Activated T-helper 1 cell treated with Interleukin-2 at 50 U/mL for 16 hours (primary cell): ENCODE measurements at regions not wholly inside any gene's neighbourhood (a gene's known extent, or its start where the extent isn't known, plus 50 kb on each side); places are given as distances from the start of the nearest gene placed in this dataset.
"Not testable (repeated sequence)": the region's sequence is repeated elsewhere in the genome, so short reads cannot be mapped to it uniquely, and the experiment has no call there.

ENCODE experiments used
- DNase-seq: peaks from one replicate; pipeline ENCODE4 v3.0.0-alpha.2; 2020; ENCODE audit warnings: low read depth

DNA sequence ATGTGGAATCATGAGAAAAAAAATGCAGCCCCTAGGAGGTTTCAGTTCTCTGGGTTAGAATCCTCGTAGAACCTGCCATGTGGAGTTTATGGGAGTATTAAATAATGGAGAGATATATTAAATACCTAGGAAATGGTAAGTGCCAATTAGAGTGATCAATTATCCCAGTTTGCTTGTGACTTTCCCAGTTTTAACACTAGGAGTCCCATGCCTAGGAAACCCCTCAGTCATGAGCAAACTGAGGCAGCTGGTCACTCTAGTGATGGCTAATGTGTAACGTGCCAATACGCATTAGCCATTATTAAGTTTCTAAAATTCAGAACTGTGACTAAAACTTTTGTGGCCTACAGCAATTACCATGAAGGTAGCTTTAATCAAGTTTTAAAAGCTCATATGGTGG is 720.6 kb downstream of the TAF11L14 start:
- no peak for DNase-seq

- DNase-seq, result no peak
Measured at GRCh38 chr5:18357486-18357885, 723.2 kb downstream of the TAF11L14 start.

- DNase-seq, result no peak
Measured at GRCh38 chr5:18366234-18366633, 732.0 kb downstream of the TAF11L14 start.

DNA sequence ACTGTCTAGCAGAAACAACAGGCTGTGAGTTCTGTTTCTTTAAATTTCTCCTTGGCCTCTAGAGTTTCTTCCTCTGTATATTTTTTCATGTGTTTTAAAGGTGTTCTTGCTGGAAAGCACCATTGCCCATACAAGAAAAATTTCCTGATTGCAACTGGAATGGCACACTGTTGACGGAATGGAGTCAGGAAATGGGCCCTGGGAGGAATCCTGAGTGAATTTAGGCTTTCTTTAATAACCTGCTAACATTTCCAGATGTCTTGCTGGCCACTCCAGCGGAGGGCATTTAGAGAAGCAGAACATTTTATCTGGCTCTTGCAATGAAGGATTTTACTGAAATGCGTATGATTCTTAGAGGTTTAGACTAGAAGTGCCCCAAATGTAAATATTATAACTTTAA is 736.3 kb downstream of the TAF11L14 start:
- no peak for DNase-seq

GRCh38 chr5:18375641-18376040 is 741.4 kb downstream of the TAF11L14 start:
- no peak for DNase-seq

DNA sequence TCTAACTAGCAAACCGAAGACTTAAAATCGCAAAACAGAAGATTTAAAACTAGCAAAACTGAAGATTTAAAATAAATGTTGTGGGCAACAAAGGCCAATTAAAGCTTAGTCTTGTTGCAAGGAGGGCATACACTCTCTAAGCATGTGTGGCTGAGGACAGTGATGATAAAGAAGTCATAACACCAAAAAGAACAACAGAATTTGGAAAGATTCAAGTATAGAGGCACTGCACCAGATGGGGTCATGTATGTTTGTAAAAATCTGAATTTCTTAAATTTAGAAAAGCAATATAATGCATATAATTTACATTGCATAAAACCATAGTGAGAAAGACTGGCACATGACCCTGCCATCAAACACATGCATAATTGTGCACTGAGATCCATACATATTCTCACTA is 743.8 kb downstream of the TAF11L14 start:
- DNase-seq, result no peak

GRCh38 chr5:18379189-18379588 is 744.9 kb downstream of the TAF11L14 start:
- no peak for DNase-seq

- no peak for DNase-seq
Measured at GRCh38 chr5:18380729-18381362, 746.6 kb downstream of the TAF11L14 start.

GRCh38 chr5:18393565-18394442 is 759.5 kb downstream of the TAF11L14 start:
- DNase-seq, result no peak

DNA sequence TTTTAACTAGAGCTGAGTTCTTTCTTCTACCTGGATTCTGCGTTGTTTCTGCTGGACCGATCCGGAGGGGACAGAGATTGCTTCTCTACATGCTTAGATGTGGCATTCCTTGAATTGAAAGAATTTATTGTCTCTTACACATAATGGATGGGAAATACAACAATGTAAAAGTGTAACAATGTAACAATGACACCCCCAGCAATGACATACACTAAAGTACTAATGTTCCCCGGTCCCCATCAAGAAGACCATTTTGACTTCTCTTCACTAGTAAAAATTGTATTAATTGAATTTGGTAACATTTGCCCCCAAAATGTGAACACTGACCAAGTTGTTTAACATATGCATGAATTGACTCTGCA is 760.2 kb downstream of the TAF11L14 start:
- DNase-seq, result no peak

- no peak for DNase-seq
Measured at GRCh38 chr5:18395126-18396110, 761.2 kb downstream of the TAF11L14 start.

DNA sequence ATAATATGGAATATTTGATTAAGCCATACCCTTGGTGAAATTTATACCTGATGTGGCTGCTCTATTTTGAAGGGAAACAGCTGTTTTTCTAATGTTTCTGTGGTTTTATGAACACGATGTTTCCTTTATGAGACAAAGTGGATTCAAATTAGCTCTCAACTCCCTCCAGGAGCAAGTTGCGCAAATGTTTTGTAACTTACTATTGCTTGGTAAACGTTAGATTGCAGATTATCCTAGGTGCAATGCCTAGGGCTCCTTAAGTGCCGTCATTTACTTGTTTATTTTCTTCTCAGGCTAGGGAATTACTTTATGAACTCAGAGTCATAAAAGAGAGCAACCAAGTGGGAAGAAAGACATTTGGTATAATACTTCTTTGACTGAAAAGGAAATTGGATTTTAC is 763.1 kb downstream of the TAF11L14 start:
- no peak for DNase-seq

DNA sequence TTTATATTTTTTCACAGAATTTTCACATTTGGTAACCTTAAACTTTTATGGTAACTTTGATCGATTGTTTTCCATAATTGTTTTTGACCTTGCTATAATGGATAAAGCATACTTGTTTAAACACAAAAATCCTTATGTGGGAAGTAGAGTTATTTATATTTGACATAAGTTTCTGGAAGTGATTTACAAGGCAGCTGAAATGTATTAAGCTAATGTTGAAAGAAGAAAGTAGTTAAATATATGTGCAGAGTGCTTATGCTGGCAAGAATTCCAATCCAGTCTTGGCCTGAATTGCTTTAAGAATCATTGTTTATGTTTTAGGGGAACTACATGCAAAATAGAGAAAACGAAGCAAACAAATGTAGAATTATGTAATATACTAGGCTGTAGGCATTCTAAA is 763.6 kb downstream of the TAF11L14 start:
- no peak for DNase-seq

GRCh38 chr5:18399461-18400327 is 765.4 kb downstream of the TAF11L14 start:
- DNase-seq, result not testable (repeated sequence)

DNA sequence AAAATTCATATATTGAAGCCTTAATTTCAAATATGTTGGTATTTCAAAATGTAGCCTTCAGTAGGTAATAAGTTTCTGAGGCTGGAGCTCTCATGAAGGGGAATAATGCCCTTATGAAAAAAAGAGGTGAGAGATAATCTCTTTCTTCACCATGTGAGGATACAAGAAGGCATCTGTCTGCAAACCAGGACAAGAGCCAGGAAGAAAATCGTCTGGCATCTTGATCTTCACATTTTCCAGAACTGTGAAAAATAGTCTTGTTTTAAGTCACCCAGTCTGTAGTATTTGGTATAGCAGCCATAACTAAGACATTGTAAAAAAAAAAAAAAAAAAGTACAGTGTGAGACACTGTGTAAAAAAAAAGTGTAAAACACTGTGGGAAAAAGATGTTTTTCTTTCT is 768.9 kb downstream of the TAF11L14 start:
- DNase-seq, result no peak

DNA sequence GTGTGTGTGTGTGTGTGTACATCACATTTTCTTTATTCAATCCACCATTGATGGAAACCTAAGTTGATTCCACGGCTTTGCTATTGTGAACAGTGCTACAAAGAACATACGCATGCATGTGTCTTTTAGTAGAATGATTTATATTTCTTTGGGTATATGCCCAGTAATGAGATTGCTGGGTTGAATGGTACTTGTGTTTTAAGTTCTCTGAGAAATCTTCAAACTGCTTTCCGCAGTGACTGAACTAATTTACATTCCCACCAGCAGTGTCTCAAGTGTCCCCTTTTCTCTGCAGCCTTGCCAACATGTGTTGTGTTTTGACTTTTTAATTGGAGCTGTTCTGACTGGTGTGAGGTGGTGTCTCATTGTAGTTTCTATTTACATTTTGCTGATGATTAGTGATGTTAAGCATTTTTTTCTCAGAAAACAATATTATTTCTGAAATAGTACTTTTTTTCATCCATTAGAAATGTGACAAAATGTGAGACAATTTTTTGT is 769.7 kb downstream of the TAF11L14 start:
- DNase-seq, result no peak

GRCh38 chr5:18420711-18421110 is 786.5 kb downstream of the TAF11L14 start:
- DNase-seq, result no peak

DNA sequence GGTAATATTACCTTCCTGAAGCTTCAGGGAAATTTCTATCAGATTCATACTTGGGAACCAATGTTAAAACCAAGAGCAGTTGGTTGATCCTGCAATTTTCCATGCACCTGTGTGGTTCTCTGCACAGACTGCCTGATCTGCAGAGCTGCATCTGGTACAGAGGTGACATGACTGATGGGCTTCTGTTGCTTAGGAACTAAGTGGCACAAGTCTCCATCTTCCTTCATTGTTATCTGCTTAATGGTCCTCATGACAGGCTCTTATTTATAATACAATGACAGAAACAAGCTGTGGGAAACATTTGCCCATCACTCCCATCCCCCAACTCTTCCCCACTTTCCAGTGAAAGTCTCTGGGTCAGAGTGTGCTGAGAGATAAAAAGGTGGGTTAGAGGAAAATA is 799.1 kb downstream of the TAF11L14 start:
- no peak for DNase-seq

DNA sequence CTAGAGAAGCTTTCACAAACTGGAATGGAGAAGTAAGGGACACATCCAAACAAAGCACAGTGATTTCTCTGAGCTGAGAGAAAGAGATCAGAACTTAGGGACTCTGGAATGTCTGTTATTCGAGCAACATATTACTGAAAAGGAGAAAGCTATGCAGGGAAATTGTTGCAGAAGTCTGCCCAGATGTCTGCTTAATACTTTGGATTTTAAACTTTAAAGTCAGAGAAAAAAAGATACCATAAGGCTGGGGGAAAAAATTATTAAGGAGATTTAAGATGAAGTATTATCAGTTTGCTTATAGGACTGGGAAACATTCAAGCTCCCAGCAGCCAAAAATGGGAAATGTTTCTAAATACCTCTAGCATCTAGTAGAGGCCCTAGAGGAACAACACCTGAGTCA is 803.9 kb downstream of the TAF11L14 start:
- DNase-seq, result no peak

DNA sequence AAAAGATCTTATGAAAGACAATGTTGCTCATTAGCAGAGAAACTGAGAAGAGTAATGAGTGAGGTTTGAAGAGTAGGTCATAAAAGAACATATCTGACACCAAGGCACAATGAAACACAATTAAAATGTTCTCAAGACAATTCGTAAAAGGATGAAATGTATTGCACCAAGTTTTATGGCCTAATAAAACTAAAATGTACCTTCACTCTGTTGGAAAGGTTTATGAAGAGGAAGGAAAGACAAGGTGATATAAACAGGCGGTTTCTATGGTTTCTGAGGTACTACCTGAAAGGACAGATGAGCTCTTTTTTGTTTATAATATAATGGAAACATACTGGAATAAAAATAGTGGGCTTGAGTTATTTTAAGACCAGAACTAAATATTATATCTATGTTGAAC is 821.3 kb downstream of the TAF11L14 start:
- DNase-seq, result no peak

DNA sequence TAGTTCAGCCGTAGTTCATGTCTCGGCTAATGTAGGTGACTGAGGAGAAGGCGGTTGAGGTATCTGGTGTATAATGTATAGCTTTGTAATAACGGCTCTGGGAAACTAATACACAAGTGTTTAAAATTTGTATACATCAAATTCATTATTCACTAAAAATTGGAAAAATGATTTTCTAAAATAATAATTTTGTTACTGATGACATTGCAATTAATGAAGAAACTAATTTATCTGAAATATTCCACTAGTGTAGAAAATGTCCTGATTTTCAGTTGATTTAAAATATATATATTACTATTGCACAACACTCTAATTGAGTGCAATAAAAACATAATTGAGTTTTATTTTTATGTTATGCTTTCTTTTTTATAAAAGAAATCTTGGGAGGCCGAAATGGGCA is 823.0 kb downstream of the TAF11L14 start:
- no peak for DNase-seq
